Colonic mucosa (tissue), 4 donors: ENCODE measurements at regions not wholly inside any gene's neighbourhood (a gene's known extent, or its start where the extent isn't known, plus 50 kb on each side); places are given as distances from the start of the nearest gene placed in this dataset.

Experiments used
- DNase-seq: peaks from one replicate; pipeline ENCODE4 v3.0.0-alpha.2; 2020
- H3K27ac ChIP-seq: fragments of 200-600 bp; one replicate; pipeline ENCODE4 v1.8.0; 2021
- H3K27me3 ChIP-seq: fragments of 200-600 bp; one replicate; pipeline ENCODE4 v1.8.0; 2021
- H3K36me3 ChIP-seq: fragments of 200-600 bp; one replicate; pipeline ENCODE4 v1.8.0; 2021
- H3K4me1 ChIP-seq: fragments of 200-600 bp; one replicate; pipeline ENCODE4 v1.8.0; 2021; ENCODE audit warnings: mild to moderate bottlenecking
- H3K4me3 ChIP-seq: fragments of 200-600 bp; one replicate; pipeline ENCODE4 v1.8.0; 2021
- H3K9ac ChIP-seq, 2 donors: one replicate each; pipeline ENCODE4 v1.7.0; 2013; ENCODE audit warnings: control low read depth in 2 of 2, low read depth in 2 of 2, low read length in 2 of 2
- H3K9me3 ChIP-seq: fragments of 200-600 bp; one replicate; pipeline ENCODE4 v1.8.0; 2021
- intact Hi-C: fragments of 100-400 bp; cut with DNase I; formaldehyde crosslinking; loops from one replicate; pipeline ENCODE4 v1.14.1; 2022
- TF ChIP-seq, protein P1 (sequence below): fragments of 200-600 bp; IDR thresholded peaks from one replicate; pipeline ENCODE4 v1.8.0; 2022; ENCODE audit warnings: antibody characterized with exemption, mild to moderate bottlenecking
- donor health status: healthy.
- donor health status: DM: no; HTN: no; CAD: no.
- donor health status: DM: no; HTN: no; CAD: no.

DNA sequence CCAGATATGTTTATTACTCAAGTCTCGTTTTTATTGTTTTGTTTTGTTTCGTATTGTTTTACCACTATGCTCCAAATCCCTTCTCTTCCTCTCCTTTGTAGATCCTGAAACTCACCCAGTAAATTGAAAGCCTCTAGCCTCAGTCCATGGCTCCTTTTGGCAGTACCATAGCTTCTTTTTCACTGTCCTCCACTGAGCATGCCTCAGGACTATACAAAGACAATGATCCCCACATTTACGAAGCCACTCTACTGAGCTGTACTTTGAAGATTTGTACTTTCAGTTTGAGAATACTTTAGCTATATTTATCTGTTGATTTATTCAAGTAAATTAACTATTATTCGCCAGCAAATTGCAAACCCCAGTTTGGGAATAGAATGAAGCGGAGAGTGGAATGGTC lies 159.1 kb upstream of the SLITRK3 start:
- TF ChIP-seq, protein P1, sequence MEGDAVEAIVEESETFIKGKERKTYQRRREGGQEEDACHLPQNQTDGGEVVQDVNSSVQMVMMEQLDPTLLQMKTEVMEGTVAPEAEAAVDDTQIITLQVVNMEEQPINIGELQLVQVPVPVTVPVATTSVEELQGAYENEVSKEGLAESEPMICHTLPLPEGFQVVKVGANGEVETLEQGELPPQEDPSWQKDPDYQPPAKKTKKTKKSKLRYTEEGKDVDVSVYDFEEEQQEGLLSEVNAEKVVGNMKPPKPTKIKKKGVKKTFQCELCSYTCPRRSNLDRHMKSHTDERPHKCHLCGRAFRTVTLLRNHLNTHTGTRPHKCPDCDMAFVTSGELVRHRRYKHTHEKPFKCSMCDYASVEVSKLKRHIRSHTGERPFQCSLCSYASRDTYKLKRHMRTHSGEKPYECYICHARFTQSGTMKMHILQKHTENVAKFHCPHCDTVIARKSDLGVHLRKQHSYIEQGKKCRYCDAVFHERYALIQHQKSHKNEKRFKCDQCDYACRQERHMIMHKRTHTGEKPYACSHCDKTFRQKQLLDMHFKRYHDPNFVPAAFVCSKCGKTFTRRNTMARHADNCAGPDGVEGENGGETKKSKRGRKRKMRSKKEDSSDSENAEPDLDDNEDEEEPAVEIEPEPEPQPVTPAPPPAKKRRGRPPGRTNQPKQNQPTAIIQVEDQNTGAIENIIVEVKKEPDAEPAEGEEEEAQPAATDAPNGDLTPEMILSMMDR: no peak
- Histone ChIP-seq H3K4me3 (no peak overlapping the region), H3K9ac (no peak overlapping the region), H3K27ac (no peak overlapping the region), H3K27me3 (no peaks in the 10 kb centered on the region), H3K4me1 (no peaks in the 10 kb centered on the region), H3K36me3 (no peaks in the 10 kb centered on the region), H3K9me3 (no peaks in the 10 kb centered on the region)
- intact Hi-C loops: no loop called here
- no peak for DNase-seq

DNA sequence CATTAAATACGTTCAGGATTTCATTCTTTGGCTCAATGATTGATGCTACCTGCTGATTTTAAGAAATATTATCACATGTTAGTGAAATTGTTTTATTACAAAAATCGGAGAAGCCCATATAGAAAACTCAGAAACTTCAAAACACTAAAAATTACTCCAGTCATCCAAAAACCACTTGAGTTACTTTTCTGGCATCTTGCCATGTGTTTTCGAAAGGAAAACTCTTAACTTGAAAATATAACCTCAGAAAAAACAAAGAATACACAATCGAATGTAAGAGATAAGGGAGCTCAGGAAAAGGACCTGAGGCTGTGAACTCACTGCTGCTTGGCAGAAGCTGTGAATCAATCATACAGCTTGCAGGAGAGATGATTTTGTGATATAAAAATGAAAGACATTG lies 151.3 kb upstream of the SLITRK3 start:
- H3K27ac ChIP-seq: no peak overlapping the region
- TF ChIP-seq, protein P1: no peak
- H3K36me3 ChIP-seq: no peaks in the 10 kb centered on the region
- no peak overlapping the region for H3K4me3 ChIP-seq
- no peak overlapping the region for H3K9ac ChIP-seq
- no peaks in the 10 kb centered on the region for H3K9me3 ChIP-seq
- no peaks in the 10 kb centered on the region for H3K4me1 ChIP-seq
- H3K27me3 ChIP-seq: no peaks in the 10 kb centered on the region
- no peak for DNase-seq
- intact Hi-C loops: no loop called here

DNA sequence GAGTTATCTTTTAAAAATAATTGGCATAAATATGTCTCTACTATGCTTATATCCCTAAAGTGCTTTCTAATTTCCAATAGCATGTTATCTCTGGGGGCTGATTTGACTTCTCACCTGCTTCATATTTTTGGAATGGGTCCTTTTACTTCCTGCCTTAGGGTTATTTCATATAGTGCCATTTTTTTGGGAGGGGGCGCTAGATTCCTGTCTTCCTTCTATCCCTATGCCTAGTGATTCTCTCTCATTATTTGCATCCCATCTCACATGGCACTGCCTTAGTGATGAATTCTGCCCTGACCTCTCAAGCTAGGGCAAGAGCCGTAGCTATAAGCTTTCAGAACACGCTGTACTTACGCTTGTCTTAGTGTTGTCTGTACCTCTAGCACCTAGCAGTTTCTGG lies 150.3 kb upstream of the SLITRK3 start:
- Histone ChIP-seq H3K9me3 (no peaks in the 10 kb centered on the region), H3K27me3 (no peaks in the 10 kb centered on the region), H3K4me3 (no peak overlapping the region), H3K9ac (no peak overlapping the region), H3K36me3 (no peaks in the 10 kb centered on the region), H3K4me1 (no peaks in the 10 kb centered on the region), H3K27ac (no peak overlapping the region)
- no peak for DNase-seq
- intact Hi-C loops: no loop called here
- TF ChIP-seq, protein P1: no peak

DNA sequence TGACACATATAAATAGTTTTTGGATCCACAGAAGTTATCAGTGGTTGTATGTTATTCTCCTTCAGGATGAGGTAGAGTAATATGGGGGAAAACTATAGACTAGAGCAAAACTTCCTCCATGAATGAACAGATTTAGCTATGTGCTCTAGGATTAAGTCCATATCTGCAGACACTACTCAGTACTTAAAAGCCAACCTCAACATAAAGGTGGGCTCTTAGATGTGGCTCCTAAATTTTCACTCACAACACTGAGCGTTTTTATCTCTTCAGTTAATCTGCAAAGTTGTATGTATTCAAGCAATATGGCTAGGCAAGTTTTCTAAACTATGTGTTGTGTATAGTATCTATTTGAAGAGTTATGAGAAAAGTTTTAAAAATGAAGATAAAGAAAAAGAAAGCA lies 147.0 kb upstream of the SLITRK3 start:
- Histone ChIP-seq H3K27ac (no peak overlapping the region), H3K4me1 (no peaks in the 10 kb centered on the region), H3K4me3 (no peak overlapping the region), H3K9me3 (no peaks in the 10 kb centered on the region), H3K36me3 (no peaks in the 10 kb centered on the region), H3K27me3 (no peaks in the 10 kb centered on the region), H3K9ac (no peak overlapping the region)
- TF ChIP-seq, protein P1: no peak
- DNase-seq: no peak
- intact Hi-C loops: no loop called here

DNA sequence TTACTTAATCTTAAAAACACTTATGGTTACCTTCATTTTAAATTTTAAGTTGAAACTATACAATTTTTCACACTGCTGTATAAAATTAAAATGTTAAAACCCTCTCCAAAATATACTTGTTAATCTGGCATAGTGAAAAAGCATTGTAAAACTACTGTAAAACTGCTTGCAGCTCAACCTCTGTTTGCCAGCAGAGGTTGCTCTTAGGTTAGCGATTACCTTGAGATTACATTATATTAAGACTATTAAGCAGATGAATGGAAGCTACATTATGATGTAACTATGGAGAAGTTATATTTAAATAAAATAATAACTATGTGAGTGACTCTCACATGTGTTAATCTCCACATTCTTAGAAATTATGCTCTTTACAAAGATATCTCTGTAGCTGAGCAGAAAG lies 143.6 kb upstream of the SLITRK3 start:
- intact Hi-C loops: no loop called here
- TF ChIP-seq, protein P1: no peak
- H3K9ac ChIP-seq: no peak overlapping the region
- no peak for DNase-seq
- H3K9me3 ChIP-seq: no peaks in the 10 kb centered on the region
- H3K4me1 ChIP-seq: no peaks in the 10 kb centered on the region
- H3K4me3 ChIP-seq: no peak overlapping the region
- no peak overlapping the region for H3K27ac ChIP-seq
- H3K36me3 ChIP-seq: no peaks in the 10 kb centered on the region
- H3K27me3 ChIP-seq: no peaks in the 10 kb centered on the region

DNA sequence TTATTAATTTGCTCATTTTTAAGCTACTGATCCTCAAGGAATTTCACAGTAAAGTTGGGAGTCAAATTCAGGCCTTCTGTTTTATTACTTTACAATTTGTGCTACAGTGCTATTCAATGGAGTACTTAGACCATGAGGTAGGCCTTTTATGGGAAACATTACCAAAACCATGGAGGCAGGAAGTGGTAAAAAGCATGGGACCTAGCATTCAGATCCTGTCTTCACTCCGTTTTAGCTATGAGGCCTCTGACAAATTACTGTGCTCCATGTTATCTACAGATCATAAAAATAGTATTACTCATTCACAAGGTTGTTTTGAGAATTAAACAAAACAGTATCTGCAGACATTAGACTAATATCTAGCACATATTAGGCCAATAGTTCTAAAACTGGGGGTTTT lies 140.6 kb upstream of the SLITRK3 start:
- intact Hi-C loops: no loop called here
- Histone ChIP-seq H3K9me3 (no peaks in the 10 kb centered on the region), H3K4me1 (no peaks in the 10 kb centered on the region), H3K4me3 (no peak overlapping the region), H3K9ac (no peak overlapping the region), H3K27me3 (no peaks in the 10 kb centered on the region), H3K27ac (no peak overlapping the region), H3K36me3 (no peaks in the 10 kb centered on the region)
- no peak for DNase-seq
- TF ChIP-seq, protein P1: no peak
